ENCODE measurements at regions not wholly inside any gene's neighbourhood (a gene's known extent, or its start where the extent isn't known, plus 50 kb on each side); places are given as distances from the start of the nearest gene placed in this dataset.

GRCh38 chr11:25910086-25910485, 421.8 kb upstream of the ANO3 start:
- DNase-seq: no peak

GRCh38 chr11:25920356-25920755, 411.6 kb upstream of the ANO3 start:
- ChIA-PET CTCF (no interaction called here), POLR2A (no interaction called here)

More at GRCh38 chr11:25910086-25910485, 421.8 kb upstream of the ANO3 start:
- no peak overlapping the region for H3K4me3 ChIP-seq (ENCODE audit: low read depth in 2 of 2, low read length in 1 of 2)
- H3K27ac ChIP-seq (ENCODE audit: low read depth in 2 of 2, low read length in 1 of 2): no peak overlapping the region
- H3K9me2 ChIP-seq: no peaks in the 10 kb centered on the region
- no peaks in the 10 kb centered on the region for H3K27me3 ChIP-seq (ENCODE audit: insufficient read depth)
- no peaks in the 10 kb centered on the region for H3F3A ChIP-seq (replicated peaks; ENCODE audit: insufficient read depth)
- no peak overlapping the region for H3K9ac ChIP-seq
- no peaks in the 10 kb centered on the region for H4K20me1 ChIP-seq (ENCODE audit: insufficient read depth)
- H3K4me2 ChIP-seq: no peak overlapping the region
- no peak overlapping the region for H2AFZ ChIP-seq (ENCODE audit: low read depth)
- ChIA-PET CTCF (no interaction called here), POLR2A (no interaction called here)
- WGBS (ENCODE audit: low lambda C conversion rate): 69% methylated on average over 1 of the region's 1 CpG
- H3K4me1 ChIP-seq (ENCODE audit: control insufficient read depth in 1 of 2, insufficient read depth in 2 of 2, low read depth in 1 of 2, low read length in 1 of 2): no peaks in the 10 kb centered on the region
- TF ChIP-seq NFIC (IDR thresholded peaks at IDR 0.05; ENCODE audit: borderline replicate concordance): no peak
- no peak for TF ChIP-seq MAX (IDR thresholded peaks at IDR 0.05; ENCODE audit: low read depth)
- TF ChIP-seq RFX5 (IDR thresholded peaks at IDR 0.05; ENCODE audit: low read length): no peak
- no peaks in the 10 kb centered on the region for H3K36me3 ChIP-seq (replicated peaks in 1 of 2; ENCODE audit: control insufficient read depth in 1 of 2, insufficient read depth in 2 of 2, low read length in 1 of 2)
- no peaks in the 10 kb centered on the region for H3K9me3 ChIP-seq
- no peaks in the 10 kb centered on the region for H3K79me2 ChIP-seq (ENCODE audit: insufficient read depth)

More at GRCh38 chr11:25920356-25920755, 411.6 kb upstream of the ANO3 start:
- Histone ChIP-seq H3K4me1 (ENCODE audit: control insufficient read depth in 1 of 2, insufficient read depth in 2 of 2, low read depth in 1 of 2, low read length in 1 of 2) (peaks cover 0 to 2% of the 10 kb centered on the region in 2 experiments; a peak in 1 of 4 replicates), H3K9ac (no peak overlapping the region), H3K27me3 (ENCODE audit: insufficient read depth) (no peaks in the 10 kb centered on the region), H3K4me2 (no peak overlapping the region), H3K27ac (ENCODE audit: low read depth in 2 of 2, low read length in 1 of 2) (no peak overlapping the region), H2AFZ (ENCODE audit: low read depth) (no peak overlapping the region), H3K9me2 (no peaks in the 10 kb centered on the region; the same call in 1 of the 2 replicates), H3K79me2 (ENCODE audit: insufficient read depth) (no peaks in the 10 kb centered on the region), H3K36me3 (replicated peaks in 1 of 2; ENCODE audit: control insufficient read depth in 1 of 2, insufficient read depth in 2 of 2, low read length in 1 of 2) (no peaks in the 10 kb centered on the region), H3K9me3 (no peaks in the 10 kb centered on the region), H4K20me1 (ENCODE audit: insufficient read depth) (no peaks in the 10 kb centered on the region), H3F3A (replicated peaks; ENCODE audit: insufficient read depth) (no peaks in the 10 kb centered on the region), H3K4me3 (ENCODE audit: low read depth in 2 of 2, low read length in 1 of 2) (no peak overlapping the region)
- no peak for DNase-seq
- TF ChIP-seq MXI1 (IDR thresholded peaks at IDR 0.05; ENCODE audit: low read depth, low read length) (no peak), ELF1 (IDR thresholded peaks at IDR 0.05) (no peak), REST (IDR thresholded peaks at IDR 0.05; ENCODE audit: low read depth, low read length) (no peak), POLR2AphosphoS5 (IDR thresholded peaks at IDR 0.05; ENCODE audit: low read depth, low read length) (no peak)
- WGBS (ENCODE audit: low lambda C conversion rate): 28% methylated on average over 1 of the region's 1 CpG

All from SK-N-SH (cell line).